OCI-LY7 (cell line): ENCODE measurements at regions not wholly inside any gene's neighbourhood (a gene's known extent, or its start where the extent isn't known, plus 50 kb on each side); places are given as distances from the start of the nearest gene placed in this dataset.

ENCODE experiments used
- EZH2phosphoT487 ChIP-seq: fragments of 200-600 bp; sonication (generic); IDR thresholded peaks from 2 replicates; pipeline ENCODE4 v1.6.1; 2018; ENCODE audit warnings: low read depth, borderline replicate concordance, mild to moderate bottlenecking, mixed run types, antibody characterized with exemption, low read length, moderate library complexity, mixed read lengths
- TF ChIP-seq, protein P1 (sequence below): fragments of 200-600 bp; sonication (generic); conservative IDR thresholded peaks from 2 replicates; pipeline ENCODE4 v1.5.1; 2014; ENCODE audit warnings: mild to moderate bottlenecking, antibody characterized with exemption, low read length, moderate library complexity, mixed read lengths

DNA sequence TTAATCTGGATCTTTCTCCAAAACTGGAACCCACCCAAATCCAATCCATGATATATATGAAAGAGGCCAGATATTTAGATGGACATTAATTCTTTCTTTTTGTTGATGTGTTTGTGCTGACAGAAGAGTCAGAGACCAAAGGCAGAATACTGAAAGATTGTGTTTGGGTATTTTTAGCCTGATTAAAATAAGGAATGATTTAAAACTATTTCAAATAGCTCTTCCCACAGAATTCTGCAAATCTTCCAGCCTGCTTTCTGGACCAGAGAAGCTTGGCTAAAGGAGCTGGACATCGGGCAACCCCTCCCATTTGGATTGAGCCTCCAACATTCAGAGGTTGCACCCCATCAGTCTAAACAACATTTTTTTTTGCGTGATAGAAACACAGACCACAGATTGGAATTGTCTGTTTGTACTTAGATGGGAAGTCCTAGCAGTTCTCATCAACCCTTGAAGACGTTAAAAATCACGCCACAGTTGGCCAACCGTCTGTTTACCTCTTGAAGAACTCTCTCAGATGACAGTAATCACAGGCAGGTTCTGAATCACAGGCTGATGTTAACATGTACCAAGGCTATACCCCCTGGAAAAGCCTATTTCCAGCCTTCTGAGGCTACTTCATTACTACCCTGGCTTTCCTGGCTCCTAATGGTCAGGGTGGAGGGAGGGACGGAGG is 155.2 kb upstream of the NRP1 start:
- TF ChIP-seq, protein P1, sequence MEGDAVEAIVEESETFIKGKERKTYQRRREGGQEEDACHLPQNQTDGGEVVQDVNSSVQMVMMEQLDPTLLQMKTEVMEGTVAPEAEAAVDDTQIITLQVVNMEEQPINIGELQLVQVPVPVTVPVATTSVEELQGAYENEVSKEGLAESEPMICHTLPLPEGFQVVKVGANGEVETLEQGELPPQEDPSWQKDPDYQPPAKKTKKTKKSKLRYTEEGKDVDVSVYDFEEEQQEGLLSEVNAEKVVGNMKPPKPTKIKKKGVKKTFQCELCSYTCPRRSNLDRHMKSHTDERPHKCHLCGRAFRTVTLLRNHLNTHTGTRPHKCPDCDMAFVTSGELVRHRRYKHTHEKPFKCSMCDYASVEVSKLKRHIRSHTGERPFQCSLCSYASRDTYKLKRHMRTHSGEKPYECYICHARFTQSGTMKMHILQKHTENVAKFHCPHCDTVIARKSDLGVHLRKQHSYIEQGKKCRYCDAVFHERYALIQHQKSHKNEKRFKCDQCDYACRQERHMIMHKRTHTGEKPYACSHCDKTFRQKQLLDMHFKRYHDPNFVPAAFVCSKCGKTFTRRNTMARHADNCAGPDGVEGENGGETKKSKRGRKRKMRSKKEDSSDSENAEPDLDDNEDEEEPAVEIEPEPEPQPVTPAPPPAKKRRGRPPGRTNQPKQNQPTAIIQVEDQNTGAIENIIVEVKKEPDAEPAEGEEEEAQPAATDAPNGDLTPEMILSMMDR = no peak
- no peak for TF ChIP-seq EZH2phosphoT487
